Activated naive CD4-positive, alpha-beta T cell treated with Interleukin-2 at 50 U/mL for 16 hours (primary cell): ENCODE measurements at regions not wholly inside any gene's neighbourhood (a gene's known extent, or its start where the extent isn't known, plus 50 kb on each side); places are given as distances from the start of the nearest gene placed in this dataset.

Experiments
- DNase-seq: peaks from one replicate; pipeline ENCODE4 v3.0.0-alpha.2; 2020

DNA sequence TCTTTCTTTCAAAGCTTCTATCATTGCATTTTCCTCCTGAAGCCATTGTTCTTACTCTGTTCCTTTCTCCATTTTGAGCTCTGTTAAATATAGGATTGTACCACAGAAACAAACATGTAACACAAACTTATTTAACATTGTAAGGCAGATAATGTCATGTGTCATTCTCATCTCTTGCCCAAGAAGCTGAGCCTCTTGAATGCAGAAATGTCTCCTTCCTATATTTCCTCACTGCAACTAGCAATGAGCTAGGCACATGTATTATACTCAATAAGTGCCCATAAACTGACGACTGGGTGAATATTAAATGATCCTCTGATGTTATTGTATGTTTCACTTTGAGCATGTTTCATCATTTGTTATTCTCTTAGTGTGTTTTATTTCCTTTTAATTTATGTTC is 56.7 kb upstream of the SLC7A11 start:
- DNase-seq: no peak

DNA sequence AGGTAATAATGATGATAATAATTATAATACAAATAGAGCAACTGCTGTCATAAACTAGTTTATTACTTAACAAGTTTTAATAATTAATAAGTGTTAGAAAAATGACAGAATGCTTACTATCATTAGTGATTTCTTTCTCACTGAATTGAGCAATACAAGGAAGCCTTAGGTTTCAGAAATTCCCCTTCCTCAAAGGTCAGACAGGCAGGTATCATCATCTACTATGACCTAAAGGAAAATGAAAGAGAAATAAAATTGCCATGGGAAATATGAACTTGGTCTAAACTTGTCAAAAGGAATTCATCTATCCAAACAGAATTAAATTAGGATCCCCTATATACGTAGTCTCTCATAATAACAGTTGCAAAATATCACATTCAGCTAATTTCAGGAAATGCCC is 56.3 kb upstream of the SLC7A11 start:
- DNase-seq: no peak

DNA sequence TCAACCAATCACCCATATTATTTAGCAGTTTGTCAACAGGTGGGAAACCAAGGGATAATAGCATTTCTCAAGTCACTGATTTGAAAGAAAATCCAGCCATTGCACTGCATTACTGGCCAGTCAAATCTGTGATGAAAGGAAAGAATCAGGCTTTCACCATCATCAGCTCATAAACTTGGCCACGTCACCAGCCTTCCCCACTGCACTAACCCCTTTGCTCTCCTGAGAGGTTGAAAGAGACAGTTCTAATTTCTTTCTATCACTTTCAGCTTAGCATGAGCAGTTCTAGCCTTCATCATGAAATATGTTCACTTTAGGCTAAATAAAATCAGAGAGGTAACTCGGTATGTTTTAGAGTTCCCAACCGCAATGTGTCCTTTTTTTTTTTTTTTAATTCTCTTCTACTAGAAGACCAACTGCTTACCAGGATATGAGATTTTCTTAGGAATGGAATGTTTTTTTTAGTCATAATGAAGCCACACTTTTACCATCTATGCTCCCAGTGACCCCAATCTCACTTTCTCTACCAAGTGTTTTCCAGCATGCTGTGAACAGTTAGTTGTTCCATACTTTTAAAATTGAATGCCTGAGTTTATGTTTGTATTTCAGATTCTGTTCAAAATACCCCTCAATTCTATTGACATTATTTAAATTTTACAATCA is 55.7 kb upstream of the SLC7A11 start:
- DNase-seq: no peak

DNA sequence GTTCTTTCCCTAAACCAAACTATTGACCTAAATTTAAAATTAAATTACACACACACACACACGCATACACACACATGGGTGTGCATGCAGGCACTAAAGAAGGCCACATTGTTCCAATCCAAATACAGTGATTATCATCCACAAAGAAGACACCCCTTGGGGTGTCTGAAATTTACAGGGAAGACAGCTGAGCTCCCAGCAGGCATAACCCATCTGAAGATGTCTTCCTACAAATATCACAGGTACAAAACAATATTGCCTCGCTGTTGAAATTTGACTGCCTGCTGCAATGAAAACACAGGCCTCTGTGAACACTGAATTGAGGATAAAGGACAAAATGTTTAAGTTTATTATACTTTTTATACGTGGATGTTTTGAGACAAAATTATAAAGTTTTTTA is 50.2 kb upstream of the SLC7A11 start:
- DNase-seq: no peak
